ENCODE measurements at regions not wholly inside any gene's neighbourhood (a gene's known extent, or its start where the extent isn't known, plus 50 kb on each side); places are given as distances from the start of the nearest gene placed in this dataset.

DNA sequence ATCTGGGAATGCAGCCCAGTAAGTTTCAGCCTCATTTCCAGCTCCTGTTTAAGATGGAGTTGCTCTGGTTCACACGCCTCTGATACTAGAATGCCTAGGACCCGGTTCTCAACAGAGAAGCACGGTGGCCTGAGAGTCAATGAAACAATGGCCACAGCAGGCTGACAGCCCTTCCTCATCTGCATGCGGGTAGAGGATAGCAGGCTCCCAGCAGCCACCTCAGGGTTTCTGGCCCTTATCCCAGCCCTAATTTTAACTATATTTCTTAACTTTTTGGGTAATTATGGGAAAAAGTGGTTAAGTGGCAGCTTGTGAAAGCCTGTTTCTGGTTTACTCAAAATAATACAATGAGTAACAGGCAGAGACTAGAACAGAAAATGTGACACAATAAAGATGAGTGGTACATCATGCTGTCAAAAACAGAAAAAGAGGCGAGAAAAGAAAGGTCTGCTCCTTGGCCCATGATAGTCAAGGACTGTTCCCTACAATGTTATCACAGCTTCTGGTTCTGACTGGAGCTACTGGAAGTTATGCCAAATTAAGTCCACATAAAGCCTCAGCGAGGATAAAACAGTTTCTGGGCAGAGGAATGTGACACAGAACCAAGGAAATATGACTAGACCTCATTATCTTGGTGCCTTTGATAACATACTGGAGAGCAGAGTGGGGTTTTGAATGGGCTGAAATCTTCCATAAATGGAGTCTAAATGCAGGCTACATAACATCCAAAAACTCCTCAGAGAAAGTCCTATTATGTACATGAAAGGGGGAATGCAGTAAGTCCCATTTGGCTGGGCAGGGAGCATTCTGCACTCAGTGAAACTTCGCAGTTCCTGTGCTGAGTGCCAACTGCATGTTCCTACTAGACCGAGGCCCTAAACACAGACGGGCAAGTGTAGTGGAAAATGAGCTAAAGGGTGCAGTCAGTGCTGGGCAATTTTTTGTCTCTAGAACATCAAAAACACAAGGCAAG, 92.1 kb downstream of the NIBAN1 start:
- TF ChIP-seq, protein P1, sequence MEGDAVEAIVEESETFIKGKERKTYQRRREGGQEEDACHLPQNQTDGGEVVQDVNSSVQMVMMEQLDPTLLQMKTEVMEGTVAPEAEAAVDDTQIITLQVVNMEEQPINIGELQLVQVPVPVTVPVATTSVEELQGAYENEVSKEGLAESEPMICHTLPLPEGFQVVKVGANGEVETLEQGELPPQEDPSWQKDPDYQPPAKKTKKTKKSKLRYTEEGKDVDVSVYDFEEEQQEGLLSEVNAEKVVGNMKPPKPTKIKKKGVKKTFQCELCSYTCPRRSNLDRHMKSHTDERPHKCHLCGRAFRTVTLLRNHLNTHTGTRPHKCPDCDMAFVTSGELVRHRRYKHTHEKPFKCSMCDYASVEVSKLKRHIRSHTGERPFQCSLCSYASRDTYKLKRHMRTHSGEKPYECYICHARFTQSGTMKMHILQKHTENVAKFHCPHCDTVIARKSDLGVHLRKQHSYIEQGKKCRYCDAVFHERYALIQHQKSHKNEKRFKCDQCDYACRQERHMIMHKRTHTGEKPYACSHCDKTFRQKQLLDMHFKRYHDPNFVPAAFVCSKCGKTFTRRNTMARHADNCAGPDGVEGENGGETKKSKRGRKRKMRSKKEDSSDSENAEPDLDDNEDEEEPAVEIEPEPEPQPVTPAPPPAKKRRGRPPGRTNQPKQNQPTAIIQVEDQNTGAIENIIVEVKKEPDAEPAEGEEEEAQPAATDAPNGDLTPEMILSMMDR (conservative IDR thresholded peaks at IDR 0.05), result no peak
- no peak for TF ChIP-seq EZH2 (IDR thresholded peaks at IDR 0.05; ENCODE audit: low read depth)

Data from PC-9 (cell line).